PC-3 (cell line): ENCODE measurements at regions not wholly inside any gene's neighbourhood (a gene's known extent, or its start where the extent isn't known, plus 50 kb on each side); places are given as distances from the start of the nearest gene placed in this dataset.

Experiments used
- ATAC-seq: fragments of 200-7000 bp; cut with Tn5 transposase; 2 replicates; pipeline ENCODE4 v1.9.1; 2020; ENCODE audit warnings: mild to moderate bottlenecking, moderate library complexity
- BruUV-seq: library from RNA; stranded (reverse); fragments of 400-500 nt; replicated peaks from 2 replicates; lab custom pipeline; 2021; lab: Mats Ljungman, UMichigan
- CTCF ChIA-PET: fragments of 300-600 bp; sonication (Branson Sonifier 250); formaldehyde crosslinking; loops from one replicate; lab custom pipeline; 2022; ENCODE audit warnings: antibody characterized with exemption; lab: Charles Lee
- POLR2A ChIA-PET: fragments of 300-600 bp; sonication (Branson Sonifier 250); formaldehyde crosslinking; loops from one replicate; lab custom pipeline; 2022; ENCODE audit warnings: antibody characterized with exemption; ENCODE audit not compliant: unreplicated experiment; lab: Charles Lee
- DNase-seq: peaks from one replicate; pipeline ENCODE4 v3.0.0-alpha.2; 2015
- H2AFZ ChIP-seq: fragments of 300-600 bp; sonication (generic); 2 replicates; pipeline ENCODE4 v1.6.0; 2016; ENCODE audit warnings: antibody characterized with exemption, low read length
- H3F3A ChIP-seq: fragments of 300-600 bp; sonication (generic); one replicate; pipeline ENCODE4 v1.6.0; 2017; ENCODE audit warnings: antibody characterized with exemption, low read length, control low read depth, mild to moderate bottlenecking; ENCODE audit not compliant: unreplicated experiment
- H3K27ac ChIP-seq: fragments of 300-600 bp; sonication (generic); 2 replicates; pipeline ENCODE4 v1.5.1; 2016; ENCODE audit warnings: mild to moderate bottlenecking, low read length
- H3K27me3 ChIP-seq: fragments of 300-600 bp; sonication (generic); 2 replicates; pipeline ENCODE4 v1.6.1; 2016; ENCODE audit warnings: low read length, mixed read lengths
- H3K36me3 ChIP-seq: fragments of 300-600 bp; sonication (generic); 2 replicates; pipeline ENCODE4 v1.6.1; 2016; ENCODE audit warnings: low read depth, mixed run types, low read length, mixed read lengths
- H3K4me1 ChIP-seq: fragments of 300-600 bp; sonication (generic); 2 replicates; pipeline ENCODE4 v1.5.1; 2016; ENCODE audit warnings: low read length; ENCODE audit not compliant: insufficient read depth
- H3K4me2 ChIP-seq: fragments of 300-600 bp; sonication (generic); 2 replicates; pipeline ENCODE4 v1.6.0; 2016; ENCODE audit warnings: low read length
- H3K4me3 ChIP-seq: fragments of 300-600 bp; sonication (generic); 2 replicates; pipeline ENCODE4 v1.5.1; 2016; ENCODE audit warnings: mild to moderate bottlenecking, low read length, mixed read lengths
- H3K79me2 ChIP-seq: fragments of 300-600 bp; sonication (generic); 2 replicates; pipeline ENCODE4 v1.6.1; 2017; ENCODE audit warnings: low read length, mixed read lengths
- H3K9ac ChIP-seq: fragments of 300-600 bp; sonication (generic); 2 replicates; pipeline ENCODE4 v1.6.0; 2016; ENCODE audit warnings: mild to moderate bottlenecking, low read length
- H3K9me2 ChIP-seq: fragments of 300-600 bp; sonication (generic); replicated peaks from 2 replicates; pipeline ENCODE4 v1.6.1; 2016; ENCODE audit warnings: mixed run types, low read length, mixed read lengths
- H3K9me3 ChIP-seq: fragments of 300-600 bp; sonication (generic); 2 replicates; pipeline ENCODE4 v1.6.1; 2016; ENCODE audit warnings: low read length, mixed read lengths
- H4K20me1 ChIP-seq: fragments of 300-600 bp; sonication (generic); 2 replicates; pipeline ENCODE4 v1.6.1; 2016; ENCODE audit warnings: low read length, mixed read lengths
- CTCF ChIP-seq: fragments of 300-600 bp; sonication (generic); conservative IDR thresholded peaks from 2 replicates; pipeline ENCODE4 v1.5.1; 2017; ENCODE audit warnings: antibody characterized with exemption, low read depth, mild to moderate bottlenecking, low read length
- EZH2 ChIP-seq: fragments of 300-600 bp; sonication (generic); IDR thresholded peaks from one replicate; pipeline ENCODE4 v1.6.1; 2017; ENCODE audit warnings: antibody characterized with exemption, mild to moderate bottlenecking, low read length; ENCODE audit not compliant: unreplicated experiment
- EZH2phosphoT487 ChIP-seq: fragments of 300-600 bp; sonication (generic); IDR thresholded peaks from 2 replicates; pipeline ENCODE4 v1.6.1; 2018; ENCODE audit warnings: mild to moderate bottlenecking, antibody characterized with exemption, low read length, borderline replicate concordance
- intact Hi-C: fragments of 100-400 bp; cut with micrococcal nuclease; formaldehyde crosslinking; loops from 2 replicates; pipeline ENCODE4 v1.9.0; 2023

GRCh38 chr5:105970919-105971318 is 1699.8 kb downstream of the EFNA5 start:
- Histone ChIP-seq H3K9me2 (no peaks in the 10 kb centered on the region), H2AFZ (no peak overlapping the region), H3K4me3 (no peak overlapping the region), H3K36me3 (no peaks in the 10 kb centered on the region), H3K9me3 (no peaks in the 10 kb centered on the region), H3K27ac (no peak overlapping the region), H3K27me3 (no peaks in the 10 kb centered on the region), H3F3A (no peaks in the 10 kb centered on the region), H4K20me1 (no peaks in the 10 kb centered on the region), H3K9ac (no peak overlapping the region), H3K4me1 (no peaks in the 10 kb centered on the region), H3K79me2 (no peaks in the 10 kb centered on the region), H3K4me2 (no peak overlapping the region)
- CTCF ChIA-PET, result no interaction called here
- intact Hi-C loops, result no loop called here
- TF ChIP-seq CTCF (no peak), EZH2 (no peak), EZH2phosphoT487 (no peak)
- no peak for ATAC-seq
- POLR2A ChIA-PET, result no interaction called here
- DNase-seq, result no peak
- no TSS peak for BruUV-seq

- no peaks in the 10 kb centered on the region for H3K36me3 ChIP-seq
These were observed 1701.8 kb downstream of the EFNA5 start for GRCh38 chr5:105968981-105969380.

More at GRCh38 chr5:105968981-105969380, 1701.8 kb downstream of the EFNA5 start:
- no TSS peak for BruUV-seq
- Histone ChIP-seq H4K20me1 (no peaks in the 10 kb centered on the region), H2AFZ (peak overlapping the region; percentile 52; the same call in 1 of the 2 replicates), H3K79me2 (no peaks in the 10 kb centered on the region), H3K27me3 (no peaks in the 10 kb centered on the region), H3K27ac (no peak overlapping the region), H3F3A (no peaks in the 10 kb centered on the region), H3K9ac (no peak overlapping the region), H3K9me3 (no peaks in the 10 kb centered on the region), H3K4me1 (no peaks in the 10 kb centered on the region), H3K9me2 (no peaks in the 10 kb centered on the region), H3K4me2 (no peak overlapping the region), H3K4me3 (no peak overlapping the region)
- DNase-seq (no peak), ATAC-seq (no peak)
- ChIA-PET POLR2A (no interaction called here), CTCF (no interaction called here)
- intact Hi-C loops, result no loop called here
- TF ChIP-seq CTCF (no peak), EZH2phosphoT487 (no peak), EZH2 (no peak)
